Hepatocyte (in vitro differentiated cells): ENCODE measurements at regions not wholly inside any gene's neighbourhood (a gene's known extent, or its start where the extent isn't known, plus 50 kb on each side); places are given as distances from the start of the nearest gene placed in this dataset.

Experiments
- DNase-seq: peaks from one replicate; pipeline ENCODE4 v3.0.0-alpha.2; 2016; ENCODE audit warnings: low spot score
- H2AFZ ChIP-seq: fragments of 200-600 bp; sonication (generic); 2 replicates; pipeline ENCODE4 v1.6.0; 2016; ENCODE audit warnings: antibody characterized with exemption, mild to moderate bottlenecking
- H3K27ac ChIP-seq: fragments of 200-600 bp; sonication (generic); 2 replicates; pipeline ENCODE4 v1.5.1; 2016; ENCODE audit warnings: mild to moderate bottlenecking
- H3K27me3 ChIP-seq: fragments of 200-600 bp; sonication (generic); 2 replicates; pipeline ENCODE4 v1.6.1; 2016
- H3K36me3 ChIP-seq: fragments of 200-600 bp; sonication (generic); replicated peaks from 2 replicates; pipeline ENCODE4 v1.5.1; 2016; ENCODE audit warnings: low read depth; ENCODE audit not compliant: insufficient read depth
- H3K4me1 ChIP-seq: fragments of 200-600 bp; sonication (generic); 2 replicates; pipeline ENCODE4 v1.5.1; 2016; ENCODE audit warnings: mild to moderate bottlenecking, moderate library complexity; ENCODE audit not compliant: insufficient read depth
- H3K4me2 ChIP-seq: fragments of 200-600 bp; sonication (generic); 2 replicates; pipeline ENCODE4 v1.6.0; 2016
- H3K4me3 ChIP-seq: fragments of 200-600 bp; sonication (generic); 2 replicates; pipeline ENCODE4 v1.5.1; 2016; ENCODE audit warnings: mild to moderate bottlenecking
- H3K79me2 ChIP-seq: fragments of 200-600 bp; sonication (generic); 2 replicates; pipeline ENCODE4 v1.6.0; 2017; ENCODE audit warnings: mild to moderate bottlenecking
- H3K9me2 ChIP-seq: fragments of 200-600 bp; sonication (generic); replicated peaks from 2 replicates; pipeline ENCODE4 v1.6.0; 2017; ENCODE audit warnings: mild to moderate bottlenecking; ENCODE audit not compliant: insufficient read depth
- H3K9me3 ChIP-seq: fragments of 200-600 bp; sonication (generic); 2 replicates; pipeline ENCODE4 v1.5.1; 2016; ENCODE audit warnings: low read depth, mild to moderate bottlenecking
- H4K20me1 ChIP-seq: fragments of 200-600 bp; sonication (generic); 2 replicates; pipeline ENCODE4 v1.6.0; 2016; ENCODE audit warnings: mild to moderate bottlenecking; ENCODE audit not compliant: insufficient read depth, poor library complexity, severe bottlenecking
- EZH2 ChIP-seq: fragments of 200-600 bp; sonication (generic); IDR thresholded peaks from 2 replicates; pipeline ENCODE4 v1.6.1; 2016; ENCODE audit warnings: antibody characterized with exemption, mild to moderate bottlenecking, borderline replicate concordance
- EZH2phosphoT487 ChIP-seq: fragments of 200-600 bp; sonication (generic); IDR thresholded peaks from one replicate; pipeline ENCODE4 v1.6.1; 2018; ENCODE audit warnings: antibody characterized with exemption, mild to moderate bottlenecking, low read depth, moderate library complexity; ENCODE audit not compliant: unreplicated experiment, severe bottlenecking
- WGBS: methylation state at CpG from one replicate; pipeline ENCODE4 v1.1.6; 2016; ENCODE audit warnings: low lambda C conversion rate; ENCODE audit errors: missing lambda C conversion rate; 5-methylcytosine and 5-hydroxymethylcytosine counted together
- TF ChIP-seq, protein P1 (sequence below): fragments of 200-600 bp; sonication (generic); IDR thresholded peaks from 2 replicates; pipeline ENCODE4 v1.5.1; 2016; ENCODE audit warnings: antibody characterized with exemption, mild to moderate bottlenecking; ENCODE audit not compliant: poor library complexity

DNA sequence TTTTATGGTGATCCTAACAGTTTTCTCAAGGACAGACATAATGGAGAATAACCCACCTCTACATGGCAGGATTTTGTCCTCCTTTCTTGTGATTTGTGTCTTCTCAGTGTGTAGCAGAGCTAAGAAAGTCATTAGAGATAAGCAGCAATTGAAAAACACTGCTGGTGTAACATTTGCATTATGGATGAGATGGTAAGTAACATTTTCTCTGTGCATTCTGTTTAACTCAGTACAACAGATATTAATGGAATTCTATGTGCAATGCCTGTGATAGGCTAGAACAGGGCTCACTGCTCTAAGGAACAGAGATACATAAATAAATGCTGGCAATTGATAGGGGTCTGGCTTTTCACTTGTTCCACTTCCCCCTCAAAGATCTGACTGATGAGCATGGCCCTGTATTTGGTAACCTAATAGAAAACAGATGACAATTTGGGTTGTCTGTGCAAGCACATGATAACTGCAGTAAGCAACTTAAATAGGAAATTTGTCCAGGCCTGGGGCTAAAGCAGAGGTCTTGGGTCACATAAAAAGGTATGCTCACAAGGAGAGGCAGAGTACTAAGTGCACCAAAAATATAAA, 560.3 kb upstream of the POM121L12 start:
- H3K9me2 ChIP-seq, result no peaks in the 10 kb centered on the region
- no peak overlapping the region for H3K4me2 ChIP-seq
- DNase-seq, result no peak
- no peaks in the 10 kb centered on the region for H3K79me2 ChIP-seq
- no peaks in the 10 kb centered on the region for H3K36me3 ChIP-seq
- H3K27me3 ChIP-seq, result no peaks in the 10 kb centered on the region
- H3K27ac ChIP-seq, result no peak overlapping the region
- no peak for TF ChIP-seq EZH2phosphoT487
- TF ChIP-seq EZH2, result no peak
- TF ChIP-seq, protein P1, sequence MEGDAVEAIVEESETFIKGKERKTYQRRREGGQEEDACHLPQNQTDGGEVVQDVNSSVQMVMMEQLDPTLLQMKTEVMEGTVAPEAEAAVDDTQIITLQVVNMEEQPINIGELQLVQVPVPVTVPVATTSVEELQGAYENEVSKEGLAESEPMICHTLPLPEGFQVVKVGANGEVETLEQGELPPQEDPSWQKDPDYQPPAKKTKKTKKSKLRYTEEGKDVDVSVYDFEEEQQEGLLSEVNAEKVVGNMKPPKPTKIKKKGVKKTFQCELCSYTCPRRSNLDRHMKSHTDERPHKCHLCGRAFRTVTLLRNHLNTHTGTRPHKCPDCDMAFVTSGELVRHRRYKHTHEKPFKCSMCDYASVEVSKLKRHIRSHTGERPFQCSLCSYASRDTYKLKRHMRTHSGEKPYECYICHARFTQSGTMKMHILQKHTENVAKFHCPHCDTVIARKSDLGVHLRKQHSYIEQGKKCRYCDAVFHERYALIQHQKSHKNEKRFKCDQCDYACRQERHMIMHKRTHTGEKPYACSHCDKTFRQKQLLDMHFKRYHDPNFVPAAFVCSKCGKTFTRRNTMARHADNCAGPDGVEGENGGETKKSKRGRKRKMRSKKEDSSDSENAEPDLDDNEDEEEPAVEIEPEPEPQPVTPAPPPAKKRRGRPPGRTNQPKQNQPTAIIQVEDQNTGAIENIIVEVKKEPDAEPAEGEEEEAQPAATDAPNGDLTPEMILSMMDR, result no peak
- H2AFZ ChIP-seq, result no peak overlapping the region
- no peaks in the 10 kb centered on the region for H3K9me3 ChIP-seq
- H4K20me1 ChIP-seq, result no peaks in the 10 kb centered on the region
- no peak overlapping the region for H3K4me3 ChIP-seq
- no peaks in the 10 kb centered on the region for H3K4me1 ChIP-seq

GRCh38 chr7:52473756-52474155, 561.7 kb upstream of the POM121L12 start:
- H4K20me1 ChIP-seq, result no peaks in the 10 kb centered on the region
- no peak overlapping the region for H2AFZ ChIP-seq
- no peak overlapping the region for H3K4me2 ChIP-seq
- DNase-seq, result no peak
- no peaks in the 10 kb centered on the region for H3K9me2 ChIP-seq
- H3K4me1 ChIP-seq, result no peaks in the 10 kb centered on the region
- no peak overlapping the region for H3K27ac ChIP-seq
- no peaks in the 10 kb centered on the region for H3K27me3 ChIP-seq
- no peaks in the 10 kb centered on the region for H3K9me3 ChIP-seq
- no peaks in the 10 kb centered on the region for H3K36me3 ChIP-seq
- TF ChIP-seq EZH2 (no peak), EZH2phosphoT487 (no peak)
- TF ChIP-seq, protein P1, result no peak
- H3K4me3 ChIP-seq, result no peak overlapping the region
- H3K79me2 ChIP-seq, result no peaks in the 10 kb centered on the region
- 76% methylated on average over 1 of the region's 1 CpG for WGBS

DNA sequence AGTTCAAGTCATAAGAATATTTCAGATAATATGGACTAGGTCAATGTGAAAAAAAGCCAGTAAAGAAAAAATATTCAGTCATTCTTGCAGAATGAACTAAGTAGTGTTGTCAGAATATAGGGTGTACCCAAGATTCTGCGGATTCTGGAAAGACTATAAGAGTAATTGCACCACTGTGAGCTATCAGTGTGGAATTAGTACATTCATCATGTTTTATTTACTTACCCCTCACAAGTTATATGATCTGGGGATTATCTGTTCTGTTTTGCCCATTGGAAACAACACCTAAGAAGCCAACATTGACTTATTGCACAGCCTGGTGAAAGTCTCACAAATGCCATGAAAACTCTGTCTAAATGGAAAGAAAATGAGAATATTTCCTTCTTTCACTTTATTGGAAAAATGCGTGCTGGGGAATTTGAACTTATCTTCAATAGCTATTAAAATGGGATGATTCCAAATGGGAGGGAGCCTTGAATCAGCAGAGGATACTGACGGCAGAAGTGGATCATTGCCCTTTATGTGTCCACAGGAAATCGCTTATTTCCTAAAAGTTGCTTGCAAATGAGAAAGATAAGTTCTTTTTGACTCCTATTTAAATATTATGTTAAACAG, 563.3 kb upstream of the POM121L12 start:
- H3K4me2 ChIP-seq, result no peak overlapping the region
- H4K20me1 ChIP-seq, result no peaks in the 10 kb centered on the region
- H3K4me3 ChIP-seq, result no peak overlapping the region
- DNase-seq, result no peak
- no peaks in the 10 kb centered on the region for H3K36me3 ChIP-seq
- H3K79me2 ChIP-seq, result no peaks in the 10 kb centered on the region
- no peaks in the 10 kb centered on the region for H3K9me2 ChIP-seq
- H3K4me1 ChIP-seq, result no peaks in the 10 kb centered on the region
- no peak overlapping the region for H3K27ac ChIP-seq
- no peaks in the 10 kb centered on the region for H3K9me3 ChIP-seq
- TF ChIP-seq, protein P1, result no peak
- no peak for TF ChIP-seq EZH2
- no peak for TF ChIP-seq EZH2phosphoT487
- H3K27me3 ChIP-seq, result no peaks in the 10 kb centered on the region
- WGBS, result 80% methylated on average over 4 of the region's 4 CpGs
- no peak overlapping the region for H2AFZ ChIP-seq
